ENCODE measurements at regions not wholly inside any gene's neighbourhood (a gene's known extent, or its start where the extent isn't known, plus 50 kb on each side); places are given as distances from the start of the nearest gene placed in this dataset.

GRCh38 chr4:64489628-64490027 lies 80.4 kb upstream of the TECRL start:
- Histone ChIP-seq H3K27me3 (ENCODE audit: insufficient read depth, poor library complexity, severe bottlenecking) (no peaks in the 10 kb centered on the region), H3K4me3 (ENCODE audit: severe bottlenecking) (no peak overlapping the region), H3K27ac (ENCODE audit: poor library complexity, severe bottlenecking) (no peak overlapping the region), H3K9me3 (ENCODE audit: severe bottlenecking) (no peaks in the 10 kb centered on the region), H3K36me3 (ENCODE audit: low read depth) (no peaks in the 10 kb centered on the region), H3K4me1 (ENCODE audit: insufficient read depth, poor library complexity, severe bottlenecking) (no peaks in the 10 kb centered on the region)
- TF ChIP-seq CTCF (IDR thresholded peaks at IDR 0.05; ENCODE audit: poor library complexity, severe bottlenecking) = no peak
- ATAC-seq (ENCODE audit: low read depth) (no peak), DNase-seq (ENCODE audit: low spot score) (no peak)

- no peak for DNase-seq (ENCODE audit: low spot score)
- TF ChIP-seq CTCF (IDR thresholded peaks at IDR 0.05; ENCODE audit: poor library complexity, severe bottlenecking) = no peak
- no peaks in the 10 kb centered on the region for H3K9me3 ChIP-seq (ENCODE audit: severe bottlenecking)
- peaks cover 3% of the 10 kb centered on the region for H3K27me3 ChIP-seq (ENCODE audit: insufficient read depth, poor library complexity, severe bottlenecking)
- no peak overlapping the region for H3K27ac ChIP-seq (ENCODE audit: poor library complexity, severe bottlenecking)
- H3K4me1 ChIP-seq (ENCODE audit: insufficient read depth, poor library complexity, severe bottlenecking) = no peaks in the 10 kb centered on the region
- ATAC-seq (ENCODE audit: low read depth) = 0 out of 3 replicates have a peak, but pooled peaks have one; percentile 29
- H3K36me3 ChIP-seq (ENCODE audit: low read depth) = no peaks in the 10 kb centered on the region
- H3K4me3 ChIP-seq (ENCODE audit: severe bottlenecking) = no peak overlapping the region
Observed at GRCh38 chr4:64479338-64479737, 70.1 kb upstream of the TECRL start.

GRCh38 chr4:64477127-64477526 lies 67.9 kb upstream of the TECRL start:
- Histone ChIP-seq H3K27ac (ENCODE audit: poor library complexity, severe bottlenecking) (no peak overlapping the region), H3K27me3 (ENCODE audit: insufficient read depth, poor library complexity, severe bottlenecking) (peaks cover 3% of the 10 kb centered on the region), H3K4me1 (ENCODE audit: insufficient read depth, poor library complexity, severe bottlenecking) (no peaks in the 10 kb centered on the region), H3K36me3 (ENCODE audit: low read depth) (no peaks in the 10 kb centered on the region), H3K9me3 (ENCODE audit: severe bottlenecking) (no peaks in the 10 kb centered on the region), H3K4me3 (ENCODE audit: severe bottlenecking) (no peak overlapping the region)
- no peak for TF ChIP-seq CTCF (IDR thresholded peaks at IDR 0.05; ENCODE audit: poor library complexity, severe bottlenecking)
- ATAC-seq (ENCODE audit: low read depth) = no peak
- DNase-seq (ENCODE audit: low spot score) = no peak

- no peak for TF ChIP-seq CTCF (IDR thresholded peaks at IDR 0.05; ENCODE audit: poor library complexity, severe bottlenecking)
- Histone ChIP-seq H3K27ac (ENCODE audit: poor library complexity, severe bottlenecking) (no peak overlapping the region), H3K4me1 (ENCODE audit: insufficient read depth, poor library complexity, severe bottlenecking) (no peaks in the 10 kb centered on the region), H3K27me3 (ENCODE audit: insufficient read depth, poor library complexity, severe bottlenecking) (no peaks in the 10 kb centered on the region), H3K9me3 (ENCODE audit: severe bottlenecking) (no peaks in the 10 kb centered on the region), H3K4me3 (ENCODE audit: severe bottlenecking) (no peak overlapping the region), H3K36me3 (ENCODE audit: low read depth) (no peaks in the 10 kb centered on the region)
- DNase-seq (ENCODE audit: low spot score) (no peak), ATAC-seq (ENCODE audit: low read depth) (no peak)
Observed at GRCh38 chr4:64465263-64465662, 56.0 kb upstream of the TECRL start.

GRCh38 chr4:64464581-64464980 lies 55.3 kb upstream of the TECRL start:
- Histone ChIP-seq H3K4me1 (ENCODE audit: insufficient read depth, poor library complexity, severe bottlenecking) (no peaks in the 10 kb centered on the region), H3K4me3 (ENCODE audit: severe bottlenecking) (no peak overlapping the region), H3K27ac (ENCODE audit: poor library complexity, severe bottlenecking) (no peak overlapping the region), H3K9me3 (ENCODE audit: severe bottlenecking) (no peaks in the 10 kb centered on the region), H3K36me3 (ENCODE audit: low read depth) (no peaks in the 10 kb centered on the region), H3K27me3 (ENCODE audit: insufficient read depth, poor library complexity, severe bottlenecking) (no peaks in the 10 kb centered on the region)
- TF ChIP-seq CTCF (IDR thresholded peaks at IDR 0.05; ENCODE audit: poor library complexity, severe bottlenecking) = no peak
- DNase-seq (ENCODE audit: low spot score) = no peak
- ATAC-seq (ENCODE audit: low read depth) = no peak
